ENCODE measurements at regions not wholly inside any gene's neighbourhood (a gene's known extent, or its start where the extent isn't known, plus 50 kb on each side); places are given as distances from the start of the nearest gene placed in this dataset.

DNA sequence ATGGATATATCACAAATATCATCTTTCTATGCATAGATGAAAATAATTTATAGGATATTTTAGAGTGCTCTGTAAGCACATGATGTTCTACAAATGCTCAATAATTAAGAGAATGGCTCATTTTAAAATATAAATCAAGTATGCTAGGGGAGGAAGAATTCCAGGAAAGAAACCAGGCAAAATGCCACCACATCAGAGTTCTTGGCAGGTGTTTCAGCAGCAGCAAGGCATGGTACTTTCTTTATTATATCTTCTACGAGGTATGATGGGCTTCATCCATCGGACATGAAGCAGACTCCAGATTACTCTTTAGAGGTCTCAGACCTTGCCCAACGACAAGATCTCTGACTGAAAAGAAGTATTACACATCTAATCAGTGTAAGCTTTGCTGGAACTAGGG, 316.3 kb upstream of the ARRDC3 start:
- Histone ChIP-seq H3K27me3 (ENCODE audit: low read depth, low read length) (no peaks in the 10 kb centered on the region), H3K27ac (ENCODE audit: low read length) (no peak overlapping the region), H3K9me3 (ENCODE audit: control insufficient read depth in 1 of 2, low read length in 2 of 2) (peaks cover 0 to 3% of the 10 kb centered on the region in 2 donors), H3K36me3 (ENCODE audit: control insufficient read depth in 1 of 2, insufficient read depth in 2 of 2, low read length in 2 of 2) (no peaks in the 10 kb centered on the region), H3K4me3 (ENCODE audit: low read depth in 1 of 2, low read length in 2 of 2) (no peak overlapping the region), H3K4me1 (ENCODE audit: control insufficient read depth in 1 of 2, insufficient read depth in 2 of 2, low read length in 2 of 2) (no peaks in the 10 kb centered on the region)

GRCh38 chr5:91691592-91691991, 308.5 kb upstream of the ARRDC3 start:
- Histone ChIP-seq H3K27me3 (ENCODE audit: low read depth, low read length) (no peaks in the 10 kb centered on the region), H3K27ac (ENCODE audit: low read length) (no peak overlapping the region), H3K9me3 (ENCODE audit: control insufficient read depth in 1 of 2, low read length in 2 of 2) (peaks cover 0 to 5% of the 10 kb centered on the region in 2 donors), H3K4me3 (ENCODE audit: low read depth in 1 of 2, low read length in 2 of 2) (no peak overlapping the region), H3K4me1 (ENCODE audit: control insufficient read depth in 1 of 2, insufficient read depth in 2 of 2, low read length in 2 of 2) (no peaks in the 10 kb centered on the region), H3K36me3 (ENCODE audit: control insufficient read depth in 1 of 2, insufficient read depth in 2 of 2, low read length in 2 of 2) (no peaks in the 10 kb centered on the region)

GRCh38 chr5:91690921-91691320, 307.8 kb upstream of the ARRDC3 start:
- Histone ChIP-seq H3K4me1 (ENCODE audit: control insufficient read depth in 1 of 2, insufficient read depth in 2 of 2, low read length in 2 of 2) (no peaks in the 10 kb centered on the region), H3K36me3 (ENCODE audit: control insufficient read depth in 1 of 2, insufficient read depth in 2 of 2, low read length in 2 of 2) (no peaks in the 10 kb centered on the region), H3K27ac (ENCODE audit: low read length) (no peak overlapping the region), H3K27me3 (ENCODE audit: low read depth, low read length) (no peaks in the 10 kb centered on the region), H3K4me3 (ENCODE audit: low read depth in 1 of 2, low read length in 2 of 2) (no peak overlapping the region), H3K9me3 (ENCODE audit: control insufficient read depth in 1 of 2, low read length in 2 of 2) (peaks cover 0 to 5% of the 10 kb centered on the region in 2 donors)

- H3K9me3 ChIP-seq (ENCODE audit: control insufficient read depth in 1 of 2, low read length in 2 of 2) = no peaks in the 10 kb centered on the region
- H3K4me3 ChIP-seq (ENCODE audit: low read depth in 1 of 2, low read length in 2 of 2) = no peak overlapping the region
- no peaks in the 10 kb centered on the region for H3K4me1 ChIP-seq (ENCODE audit: control insufficient read depth in 1 of 2, insufficient read depth in 2 of 2, low read length in 2 of 2)
- no peaks in the 10 kb centered on the region for H3K27me3 ChIP-seq (ENCODE audit: low read depth, low read length)
- no peak overlapping the region for H3K27ac ChIP-seq (ENCODE audit: low read length)
- H3K36me3 ChIP-seq (ENCODE audit: control insufficient read depth in 1 of 2, insufficient read depth in 2 of 2, low read length in 2 of 2) = no peaks in the 10 kb centered on the region
Observed at GRCh38 chr5:91687430-91687829, 304.3 kb upstream of the ARRDC3 start.

DNA sequence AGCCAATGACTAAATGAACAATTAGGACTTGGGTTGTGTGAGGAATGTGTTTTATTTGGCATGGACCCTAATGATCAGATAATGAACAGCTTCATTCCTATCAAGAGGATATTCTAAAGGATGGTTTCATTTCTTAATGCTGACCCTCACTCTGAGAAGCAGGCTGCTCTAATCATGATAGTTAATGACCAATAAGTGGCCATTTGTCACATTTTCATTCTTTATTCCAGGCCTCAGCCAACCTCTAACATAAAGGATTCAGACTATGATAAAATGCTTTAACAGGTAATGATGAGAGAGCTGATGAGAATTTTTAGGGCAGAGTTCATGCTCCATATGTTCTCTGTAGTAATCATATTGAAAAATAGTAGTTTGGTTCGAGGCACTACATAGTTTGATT, 301.5 kb upstream of the ARRDC3 start:
- no peak overlapping the region for H3K27ac ChIP-seq (ENCODE audit: low read length)
- no peaks in the 10 kb centered on the region for H3K27me3 ChIP-seq (ENCODE audit: low read depth, low read length)
- no peaks in the 10 kb centered on the region for H3K36me3 ChIP-seq (ENCODE audit: control insufficient read depth in 1 of 2, insufficient read depth in 2 of 2, low read length in 2 of 2)
- no peak overlapping the region for H3K4me3 ChIP-seq (ENCODE audit: low read depth in 1 of 2, low read length in 2 of 2)
- no peaks in the 10 kb centered on the region for H3K4me1 ChIP-seq (ENCODE audit: control insufficient read depth in 1 of 2, insufficient read depth in 2 of 2, low read length in 2 of 2)
- no peaks in the 10 kb centered on the region for H3K9me3 ChIP-seq (ENCODE audit: control insufficient read depth in 1 of 2, low read length in 2 of 2)

DNA sequence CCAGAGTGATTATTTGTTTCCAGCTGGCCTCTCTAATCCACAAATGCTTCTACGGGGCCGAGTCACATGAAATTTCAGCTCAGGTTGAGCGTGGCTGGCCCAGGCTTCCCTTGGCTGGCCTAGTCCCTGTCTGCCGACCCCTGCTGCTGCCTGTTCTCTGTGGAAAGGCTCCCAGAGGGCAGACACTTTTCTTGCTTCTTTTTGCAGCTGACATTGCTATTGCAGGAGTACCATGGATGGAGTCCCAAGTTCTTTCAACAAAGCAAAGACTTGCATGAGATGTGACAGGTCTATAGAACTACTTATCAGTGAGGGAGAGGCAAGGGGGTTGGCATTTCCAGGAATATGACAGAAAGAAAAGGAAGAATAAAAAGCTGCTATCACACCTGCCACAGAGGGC, 287.4 kb upstream of the ARRDC3 start:
- no peak overlapping the region for H3K27ac ChIP-seq (ENCODE audit: low read length)
- H3K27me3 ChIP-seq (ENCODE audit: low read depth, low read length) = no peaks in the 10 kb centered on the region
- H3K36me3 ChIP-seq (ENCODE audit: control insufficient read depth in 1 of 2, insufficient read depth in 2 of 2, low read length in 2 of 2) = no peaks in the 10 kb centered on the region
- no peaks in the 10 kb centered on the region for H3K9me3 ChIP-seq (ENCODE audit: control insufficient read depth in 1 of 2, low read length in 2 of 2)
- H3K4me3 ChIP-seq (ENCODE audit: low read depth in 1 of 2, low read length in 2 of 2) = no peak overlapping the region
- H3K4me1 ChIP-seq (ENCODE audit: control insufficient read depth in 1 of 2, insufficient read depth in 2 of 2, low read length in 2 of 2) = no peaks in the 10 kb centered on the region

DNA sequence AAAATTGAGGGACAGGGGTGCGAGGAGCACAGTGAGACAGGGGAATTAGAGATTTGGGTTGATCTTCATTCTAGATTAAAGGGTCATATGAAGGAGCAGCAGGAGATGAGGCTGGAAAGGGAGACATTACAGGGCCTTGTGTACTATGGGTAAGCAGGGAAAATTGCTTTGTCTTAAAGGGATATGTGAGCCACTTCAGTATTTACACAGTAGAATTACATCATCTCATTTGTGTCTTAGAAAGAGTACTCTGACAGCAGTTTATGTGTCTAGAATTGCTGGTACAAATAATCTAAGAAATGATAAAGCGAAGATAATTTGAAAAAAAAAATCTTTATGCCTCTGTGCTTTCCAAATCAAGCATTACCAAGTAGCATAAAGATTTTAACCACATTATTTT, 287.0 kb upstream of the ARRDC3 start:
- Histone ChIP-seq H3K4me1 (ENCODE audit: control insufficient read depth in 1 of 2, insufficient read depth in 2 of 2, low read length in 2 of 2) (no peaks in the 10 kb centered on the region), H3K36me3 (ENCODE audit: control insufficient read depth in 1 of 2, insufficient read depth in 2 of 2, low read length in 2 of 2) (no peaks in the 10 kb centered on the region), H3K27me3 (ENCODE audit: low read depth, low read length) (no peaks in the 10 kb centered on the region), H3K4me3 (ENCODE audit: low read depth in 1 of 2, low read length in 2 of 2) (no peak overlapping the region), H3K9me3 (ENCODE audit: control insufficient read depth in 1 of 2, low read length in 2 of 2) (no peaks in the 10 kb centered on the region), H3K27ac (ENCODE audit: low read length) (no peak overlapping the region)

- Histone ChIP-seq H3K36me3 (ENCODE audit: control insufficient read depth in 1 of 2, insufficient read depth in 2 of 2, low read length in 2 of 2) (no peaks in the 10 kb centered on the region), H3K9me3 (ENCODE audit: control insufficient read depth in 1 of 2, low read length in 2 of 2) (no peaks in the 10 kb centered on the region), H3K27me3 (ENCODE audit: low read depth, low read length) (no peaks in the 10 kb centered on the region), H3K4me3 (ENCODE audit: low read depth in 1 of 2, low read length in 2 of 2) (no peak overlapping the region), H3K4me1 (ENCODE audit: control insufficient read depth in 1 of 2, insufficient read depth in 2 of 2, low read length in 2 of 2) (no peaks in the 10 kb centered on the region), H3K27ac (ENCODE audit: low read length) (no peak overlapping the region)
Observed at GRCh38 chr5:91668261-91668660, 285.1 kb upstream of the ARRDC3 start.

GRCh38 chr5:91652678-91653077, 269.6 kb upstream of the ARRDC3 start:
- Histone ChIP-seq H3K4me3 (ENCODE audit: low read depth in 1 of 2, low read length in 2 of 2) (no peak overlapping the region), H3K27me3 (ENCODE audit: low read depth, low read length) (no peaks in the 10 kb centered on the region), H3K27ac (ENCODE audit: low read length) (no peak overlapping the region), H3K9me3 (ENCODE audit: control insufficient read depth in 1 of 2, low read length in 2 of 2) (peaks cover 0 to 9% of the 10 kb centered on the region in 2 donors), H3K4me1 (ENCODE audit: control insufficient read depth in 1 of 2, insufficient read depth in 2 of 2, low read length in 2 of 2) (no peaks in the 10 kb centered on the region), H3K36me3 (ENCODE audit: control insufficient read depth in 1 of 2, insufficient read depth in 2 of 2, low read length in 2 of 2) (no peaks in the 10 kb centered on the region)

DNA sequence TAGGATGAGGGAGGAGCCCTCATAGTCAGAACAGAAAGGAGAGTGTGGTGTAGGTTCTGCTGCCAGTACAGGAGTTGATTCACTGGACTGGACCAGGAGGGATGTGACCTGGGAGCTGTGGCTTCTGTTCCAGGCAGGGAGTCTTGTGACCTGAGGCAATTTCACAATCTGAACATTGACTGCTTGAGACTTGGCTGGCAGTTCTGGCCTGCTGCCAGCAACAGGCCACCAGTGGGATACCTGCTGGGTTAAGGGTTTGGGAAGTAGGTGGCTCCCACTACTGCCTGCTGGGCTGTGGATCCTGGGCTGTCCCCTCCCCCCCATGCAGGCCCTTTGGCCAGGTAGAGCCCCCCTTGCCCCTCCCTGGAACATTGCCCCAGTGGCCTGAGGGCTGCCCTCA, 268.6 kb upstream of the ARRDC3 start:
- H3K4me1 ChIP-seq (ENCODE audit: control insufficient read depth in 1 of 2, insufficient read depth in 2 of 2, low read length in 2 of 2) = no peaks in the 10 kb centered on the region
- peaks cover 0 to 3% of the 10 kb centered on the region in 2 donors for H3K9me3 ChIP-seq (ENCODE audit: control insufficient read depth in 1 of 2, low read length in 2 of 2)
- H3K4me3 ChIP-seq (ENCODE audit: low read depth in 1 of 2, low read length in 2 of 2) = no peak overlapping the region
- no peaks in the 10 kb centered on the region for H3K27me3 ChIP-seq (ENCODE audit: low read depth, low read length)
- no peak overlapping the region for H3K27ac ChIP-seq (ENCODE audit: low read length)
- no peaks in the 10 kb centered on the region for H3K36me3 ChIP-seq (ENCODE audit: control insufficient read depth in 1 of 2, insufficient read depth in 2 of 2, low read length in 2 of 2)

DNA sequence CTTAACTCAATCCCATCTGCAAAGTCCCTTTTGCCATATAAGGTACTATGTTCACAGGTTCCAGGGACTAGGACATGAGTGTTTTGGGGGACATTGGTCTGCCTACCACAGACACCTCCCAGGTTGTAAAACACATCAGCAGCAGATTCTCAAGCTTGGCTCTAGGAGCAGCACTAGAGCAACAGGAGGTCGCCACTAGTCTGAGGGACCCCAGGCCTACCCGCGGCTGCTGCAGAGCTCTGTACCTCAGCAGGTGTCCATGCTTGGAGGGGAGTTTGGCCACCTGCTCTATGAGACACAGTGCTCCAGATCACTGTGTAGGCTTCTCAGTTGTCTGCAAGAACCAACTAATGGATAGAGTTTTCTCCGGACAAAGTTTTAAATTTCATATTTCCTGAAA, 262.2 kb upstream of the ARRDC3 start:
- Histone ChIP-seq H3K27ac (ENCODE audit: low read length) (no peak overlapping the region), H3K27me3 (ENCODE audit: low read depth, low read length) (no peaks in the 10 kb centered on the region), H3K36me3 (ENCODE audit: control insufficient read depth in 1 of 2, insufficient read depth in 2 of 2, low read length in 2 of 2) (no peaks in the 10 kb centered on the region), H3K4me1 (ENCODE audit: control insufficient read depth in 1 of 2, insufficient read depth in 2 of 2, low read length in 2 of 2) (no peaks in the 10 kb centered on the region), H3K9me3 (ENCODE audit: control insufficient read depth in 1 of 2, low read length in 2 of 2) (no peaks in the 10 kb centered on the region), H3K4me3 (ENCODE audit: low read depth in 1 of 2, low read length in 2 of 2) (no peak overlapping the region)

DNA sequence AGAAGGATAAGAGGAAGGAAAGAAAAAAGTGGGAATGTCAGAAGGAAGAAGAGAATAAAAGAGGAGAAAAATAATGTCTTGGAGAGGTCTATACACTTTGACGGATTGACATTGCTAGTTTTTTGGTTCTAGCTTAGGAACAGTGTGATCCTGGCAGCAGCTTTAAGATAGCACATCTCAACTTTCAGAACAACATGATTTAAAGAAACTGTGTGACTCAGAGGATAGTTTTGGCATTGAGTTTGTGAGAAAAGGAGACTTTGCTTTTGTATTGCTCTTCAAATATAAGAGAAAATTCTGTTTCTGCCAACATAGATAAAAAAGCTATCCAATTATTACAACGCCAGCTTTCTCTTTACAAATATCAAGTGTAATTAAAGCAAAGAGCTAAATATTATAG, 260.7 kb upstream of the ARRDC3 start:
- Histone ChIP-seq H3K27ac (ENCODE audit: low read length) (no peak overlapping the region), H3K27me3 (ENCODE audit: low read depth, low read length) (no peaks in the 10 kb centered on the region), H3K4me3 (ENCODE audit: low read depth in 1 of 2, low read length in 2 of 2) (no peak overlapping the region), H3K4me1 (ENCODE audit: control insufficient read depth in 1 of 2, insufficient read depth in 2 of 2, low read length in 2 of 2) (no peaks in the 10 kb centered on the region), H3K36me3 (ENCODE audit: control insufficient read depth in 1 of 2, insufficient read depth in 2 of 2, low read length in 2 of 2) (no peaks in the 10 kb centered on the region), H3K9me3 (ENCODE audit: control insufficient read depth in 1 of 2, low read length in 2 of 2) (no peaks in the 10 kb centered on the region)
